Activated CD8-positive, alpha-beta T cell treated with anti-CD3 and anti-CD28 coated beads for 36 hours (primary cell): ENCODE measurements at regions not wholly inside any gene's neighbourhood (a gene's known extent, or its start where the extent isn't known, plus 50 kb on each side); places are given as distances from the start of the nearest gene placed in this dataset.
"Not testable (repeated sequence)": the region's sequence is repeated elsewhere in the genome, so short reads cannot be mapped to it uniquely, and the experiment has no call there.

Experiments used
- ATAC-seq: fragments of 200-7000 bp; cut with Tn5 transposase; one replicate; pipeline ENCODE4 v1.10.0; 2021; ENCODE audit warnings: mild to moderate bottlenecking, moderate library complexity
- CTCF ChIA-PET: fragments of 350-600 bp; sonication (Branson Sonifier 250); formaldehyde crosslinking; loops from one replicate; lab custom pipeline; 2021; ENCODE audit warnings: antibody characterized with exemption; lab: Charles Lee
- POLR2A ChIA-PET: fragments of 350-600 bp; sonication (Branson Sonifier 250); formaldehyde crosslinking; loops from one replicate; lab custom pipeline; 2021; ENCODE audit warnings: antibody characterized with exemption; lab: Charles Lee
- DNase-seq: peaks from one replicate; pipeline ENCODE4 v3.0.0-alpha.2; 2020
- H3K27ac Mint-ChIP-seq: one replicate; pipeline ENCODE4 v1.8.0; 2021; ENCODE audit warnings: mild to moderate bottlenecking, mixed read lengths
- H3K27me3 Mint-ChIP-seq: one replicate; pipeline ENCODE4 v1.8.0; 2021; ENCODE audit warnings: mixed read lengths
- H3K36me3 Mint-ChIP-seq: one replicate; pipeline ENCODE4 v1.8.0; 2021; ENCODE audit warnings: low read depth, mixed read lengths
- H3K4me1 Mint-ChIP-seq: one replicate; pipeline ENCODE4 v1.8.0; 2021; ENCODE audit warnings: low read depth, mixed read lengths
- H3K4me3 Mint-ChIP-seq: one replicate; pipeline ENCODE4 v1.8.0; 2021; ENCODE audit warnings: mild to moderate bottlenecking, moderate library complexity, mixed read lengths
- H3K9me3 Mint-ChIP-seq: one replicate; pipeline ENCODE4 v1.8.0; 2021; ENCODE audit warnings: mixed read lengths
- CTCF ChIP-seq: fragments of 200-600 bp; IDR thresholded peaks from one replicate; pipeline ENCODE4 v1.8.0; 2022; ENCODE audit warnings: antibody characterized with exemption, mild to moderate bottlenecking
- intact Hi-C: fragments of 100-400 bp; cut with micrococcal nuclease; formaldehyde crosslinking; loops from one replicate; pipeline ENCODE4 v1.10.0; 2022

- Mint-ChIP-seq H3K36me3 (no peaks in the 10 kb centered on the region), H3K9me3 (no peaks in the 10 kb centered on the region), H3K4me1 (no peaks in the 10 kb centered on the region), H3K4me3 (no peak overlapping the region), H3K27ac (no peak overlapping the region), H3K27me3 (no peaks in the 10 kb centered on the region)
- no peak for ATAC-seq
- ChIA-PET POLR2A (no interaction called here), CTCF (no interaction called here)
- intact Hi-C loops: no loop called here
- DNase-seq: no peak
- no peak for TF ChIP-seq CTCF
Measured at GRCh38 chrX:26915064-26915463, 548.1 kb downstream of the PPP4R3C start.

- H3K27me3 Mint-ChIP-seq: no peaks in the 10 kb centered on the region
- no peak for TF ChIP-seq CTCF
- H3K36me3 Mint-ChIP-seq: no peaks in the 10 kb centered on the region
- H3K9me3 Mint-ChIP-seq: no peaks in the 10 kb centered on the region
- no peak overlapping the region for H3K4me3 Mint-ChIP-seq
- no peaks in the 10 kb centered on the region for H3K4me1 Mint-ChIP-seq
- no peak overlapping the region for H3K27ac Mint-ChIP-seq
- DNase-seq (no peak), ATAC-seq (no peak)
- ChIA-PET CTCF (no interaction called here), POLR2A (no interaction called here)
- intact Hi-C loops: no loop called here
Measured at GRCh38 chrX:26914232-26914631, 548.9 kb downstream of the PPP4R3C start.

- ATAC-seq, H3K27ac Mint-ChIP-seq, POLR2A ChIA-PET, H3K27me3 Mint-ChIP-seq, H3K9me3 Mint-ChIP-seq, CTCF ChIA-PET, H3K4me1 Mint-ChIP-seq, H3K4me3 Mint-ChIP-seq, intact Hi-C loops, DNase-seq, H3K36me3 Mint-ChIP-seq: not testable (repeated sequence)
Measured at GRCh38 chrX:26911785-26912184, 551.4 kb downstream of the PPP4R3C start.

GRCh38 chrX:26909728-26910127 lies 553.4 kb downstream of the PPP4R3C start:
- H3K9me3 Mint-ChIP-seq: no peaks in the 10 kb centered on the region
- H3K27ac Mint-ChIP-seq: no peak overlapping the region
- no peaks in the 10 kb centered on the region for H3K36me3 Mint-ChIP-seq
- ATAC-seq (no peak), DNase-seq (no peak)
- ChIA-PET POLR2A (no interaction called here), CTCF (no interaction called here)
- H3K4me3 Mint-ChIP-seq: no peak overlapping the region
- intact Hi-C loops: no loop called here
- H3K4me1 Mint-ChIP-seq: no peaks in the 10 kb centered on the region
- no peak for TF ChIP-seq CTCF
- H3K27me3 Mint-ChIP-seq: no peaks in the 10 kb centered on the region

- H3K4me1 Mint-ChIP-seq: no peaks in the 10 kb centered on the region
- ChIA-PET POLR2A (no interaction called here), CTCF (no interaction called here)
- TF ChIP-seq CTCF: no peak
- DNase-seq (no peak), ATAC-seq (no peak)
- H3K36me3 Mint-ChIP-seq: no peaks in the 10 kb centered on the region
- H3K9me3 Mint-ChIP-seq: no peaks in the 10 kb centered on the region
- intact Hi-C loops: no loop called here
- no peak overlapping the region for H3K27ac Mint-ChIP-seq
- no peak overlapping the region for H3K4me3 Mint-ChIP-seq
- no peaks in the 10 kb centered on the region for H3K27me3 Mint-ChIP-seq
Measured at GRCh38 chrX:26908218-26908617, 554.9 kb downstream of the PPP4R3C start.

GRCh38 chrX:26889574-26889973 lies 573.6 kb downstream of the PPP4R3C start:
- no peaks in the 10 kb centered on the region for H3K4me1 Mint-ChIP-seq
- intact Hi-C loops: no loop called here
- POLR2A ChIA-PET: no interaction called here

More at GRCh38 chrX:26889574-26889973, 573.6 kb downstream of the PPP4R3C start:
- no peaks in the 10 kb centered on the region for H3K36me3 Mint-ChIP-seq
- no peaks in the 10 kb centered on the region for H3K27me3 Mint-ChIP-seq
- peaks cover 1% of the 10 kb centered on the region for H3K9me3 Mint-ChIP-seq
- no peak for ATAC-seq
- no peak overlapping the region for H3K27ac Mint-ChIP-seq
- CTCF ChIA-PET: no interaction called here
- no peak overlapping the region for H3K4me3 Mint-ChIP-seq
- TF ChIP-seq CTCF: no peak
- no peak for DNase-seq
